IMR-90 (cell line): ENCODE measurements at regions not wholly inside any gene's neighbourhood (a gene's known extent, or its start where the extent isn't known, plus 50 kb on each side); places are given as distances from the start of the nearest gene placed in this dataset.

Source experiments
- CEBPB ChIP-seq: IDR thresholded peaks from 2 replicates; pipeline ENCODE4 v1.6.1; 2012; ENCODE audit warnings: low read depth, low read length, improper control_type of control experiment
- CTCF ChIP-seq: conservative IDR thresholded peaks from 2 replicates; pipeline ENCODE4 v1.5.1; 2012; ENCODE audit warnings: mild to moderate bottlenecking, low read depth, low read length, improper control_type of control experiment
- ELK1 ChIP-seq: fragments of 150-350 bp; IDR thresholded peaks from 2 replicates; pipeline ENCODE4 v1.6.1; 2016; ENCODE audit warnings: low read depth, mild to moderate bottlenecking, low read length, moderate library complexity, borderline replicate concordance
- MAZ ChIP-seq: IDR thresholded peaks from 2 replicates; pipeline ENCODE4 v1.6.1; 2012; ENCODE audit warnings: low read depth, mild to moderate bottlenecking, low read length, improper control_type of control experiment, moderate library complexity, borderline replicate concordance
- MXI1 ChIP-seq: IDR thresholded peaks from 2 replicates; pipeline ENCODE4 v1.6.1; 2012; ENCODE audit warnings: low read depth, mild to moderate bottlenecking, low read length, moderate library complexity, borderline replicate concordance
- POLR2A ChIP-seq: IDR thresholded peaks from 2 replicates; pipeline ENCODE4 v1.6.1; 2012; ENCODE audit warnings: mild to moderate bottlenecking, low read depth, low read length
- RAD21 ChIP-seq: IDR thresholded peaks from 2 replicates; pipeline ENCODE4 v1.6.1; 2012; ENCODE audit warnings: low read length, improper control_type of control experiment
- SMC3 ChIP-seq: fragments of 150-350 bp; IDR thresholded peaks from 2 replicates; pipeline ENCODE4 v1.6.1; 2016; ENCODE audit warnings: low read depth, mild to moderate bottlenecking, antibody characterized with exemption, low read length, moderate library complexity
- USF2 ChIP-seq: fragments of 150-350 bp; IDR thresholded peaks from 2 replicates; pipeline ENCODE4 v1.6.1; 2017; ENCODE audit warnings: mild to moderate bottlenecking, antibody characterized with exemption, low read length, low read depth

GRCh38 chr3:102826636-102827035, 391.8 kb downstream of the ZPLD1 start:
- TF ChIP-seq RAD21 (no peak), CTCF (no peak), CEBPB (no peak), POLR2A (no peak), ELK1 (no peak), MXI1 (no peak), USF2 (no peak), MAZ (no peak), SMC3 (no peak)
